HFFc6 (cell line): ENCODE measurements at regions not wholly inside any gene's neighbourhood (a gene's known extent, or its start where the extent isn't known, plus 50 kb on each side); places are given as distances from the start of the nearest gene placed in this dataset.

Experiments
- DNase-seq: peaks from one replicate; pipeline ENCODE4 v3.0.0-alpha.2; 2018
- H3K27ac Mint-ChIP-seq: 2 replicates; pipeline ENCODE4 v1.8.0; 2020; ENCODE audit warnings: mild to moderate bottlenecking, mixed read lengths
- H3K27me3 Mint-ChIP-seq: 2 replicates; pipeline ENCODE4 v1.8.0; 2021; ENCODE audit warnings: mild to moderate bottlenecking, moderate library complexity, mixed read lengths; ENCODE audit not compliant: insufficient read depth
- H3K36me3 Mint-ChIP-seq: 2 replicates; pipeline ENCODE4 v1.8.0; 2021; ENCODE audit warnings: low read depth, mixed read lengths
- H3K4me1 Mint-ChIP-seq: 2 replicates; pipeline ENCODE4 v1.8.0; 2020; ENCODE audit warnings: low read depth, mixed read lengths
- H3K4me3 Mint-ChIP-seq: 2 replicates; pipeline ENCODE4 v1.8.0; 2020; ENCODE audit warnings: mild to moderate bottlenecking, moderate library complexity, mixed read lengths
- H3K9me3 Mint-ChIP-seq: 2 replicates; pipeline ENCODE4 v1.8.0; 2020; ENCODE audit warnings: mild to moderate bottlenecking, mixed read lengths
- TF ChIP-seq, protein P1 (sequence below): fragments of 200-600 bp; sonication (generic); IDR thresholded peaks from 2 replicates; pipeline ENCODE4 v1.5.0; 2021; ENCODE audit warnings: antibody characterized with exemption, mild to moderate bottlenecking

DNA sequence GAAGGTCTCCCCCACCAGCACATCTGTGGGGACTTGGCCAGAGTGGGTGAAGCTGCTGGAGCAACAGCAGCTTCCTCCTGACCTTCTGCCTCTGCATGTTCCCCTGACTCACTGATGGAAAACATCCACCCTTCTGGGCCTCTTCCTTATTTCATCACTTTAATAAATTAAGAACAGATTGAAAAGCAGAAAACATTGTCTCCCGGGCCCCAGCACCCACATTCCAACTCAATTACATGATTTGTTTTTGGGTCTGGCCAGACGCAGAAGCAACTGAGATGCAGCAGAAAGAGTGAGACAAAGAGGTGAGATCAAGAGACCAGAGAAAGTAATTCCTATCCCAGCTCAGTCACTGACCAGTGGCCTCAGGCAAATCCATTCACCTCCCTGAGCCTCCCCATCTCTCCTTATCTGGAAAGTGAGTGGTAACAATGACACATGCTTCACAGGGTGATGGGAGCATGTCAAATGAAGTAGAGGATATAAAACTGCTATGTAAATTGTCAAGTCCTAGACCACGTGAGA, 157.1 kb downstream of the ELAVL4 start:
- TF ChIP-seq, protein P1, sequence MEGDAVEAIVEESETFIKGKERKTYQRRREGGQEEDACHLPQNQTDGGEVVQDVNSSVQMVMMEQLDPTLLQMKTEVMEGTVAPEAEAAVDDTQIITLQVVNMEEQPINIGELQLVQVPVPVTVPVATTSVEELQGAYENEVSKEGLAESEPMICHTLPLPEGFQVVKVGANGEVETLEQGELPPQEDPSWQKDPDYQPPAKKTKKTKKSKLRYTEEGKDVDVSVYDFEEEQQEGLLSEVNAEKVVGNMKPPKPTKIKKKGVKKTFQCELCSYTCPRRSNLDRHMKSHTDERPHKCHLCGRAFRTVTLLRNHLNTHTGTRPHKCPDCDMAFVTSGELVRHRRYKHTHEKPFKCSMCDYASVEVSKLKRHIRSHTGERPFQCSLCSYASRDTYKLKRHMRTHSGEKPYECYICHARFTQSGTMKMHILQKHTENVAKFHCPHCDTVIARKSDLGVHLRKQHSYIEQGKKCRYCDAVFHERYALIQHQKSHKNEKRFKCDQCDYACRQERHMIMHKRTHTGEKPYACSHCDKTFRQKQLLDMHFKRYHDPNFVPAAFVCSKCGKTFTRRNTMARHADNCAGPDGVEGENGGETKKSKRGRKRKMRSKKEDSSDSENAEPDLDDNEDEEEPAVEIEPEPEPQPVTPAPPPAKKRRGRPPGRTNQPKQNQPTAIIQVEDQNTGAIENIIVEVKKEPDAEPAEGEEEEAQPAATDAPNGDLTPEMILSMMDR, result no peak
- Mint-ChIP-seq H3K36me3 (no peaks in the 10 kb centered on the region), H3K27ac (no peak overlapping the region), H3K27me3 (no peaks in the 10 kb centered on the region; the same call in 1 of the 2 replicates), H3K4me1 (no peaks in the 10 kb centered on the region), H3K4me3 (no peak overlapping the region), H3K9me3 (peaks cover 61% of the 10 kb centered on the region)
- no peak for DNase-seq

DNA sequence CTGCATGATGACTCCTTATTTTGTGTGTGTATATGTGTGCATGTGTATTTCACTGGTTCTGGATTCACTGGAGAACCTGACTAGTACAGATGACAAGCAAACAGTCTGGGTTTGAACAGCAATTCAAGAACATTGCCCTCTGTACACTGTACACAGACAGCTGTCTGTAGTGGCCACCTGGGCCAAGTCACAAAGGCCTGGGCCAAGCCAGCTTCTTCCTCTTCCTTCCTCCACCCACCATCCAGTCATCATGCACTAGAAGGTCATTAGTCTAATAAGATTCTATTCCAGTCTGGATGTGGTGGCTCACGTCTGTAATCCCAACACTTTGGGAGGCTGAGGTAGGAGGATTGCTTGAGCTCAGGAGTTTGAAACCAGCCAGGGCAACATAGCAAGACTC, 155.9 kb downstream of the ELAVL4 start:
- H3K36me3 Mint-ChIP-seq, result no peaks in the 10 kb centered on the region
- peaks cover 59% of the 10 kb centered on the region for H3K9me3 Mint-ChIP-seq
- no peaks in the 10 kb centered on the region for H3K4me1 Mint-ChIP-seq
- H3K27me3 Mint-ChIP-seq, result no peaks in the 10 kb centered on the region; the same call in 1 of the 2 replicates
- no peak overlapping the region for H3K4me3 Mint-ChIP-seq
- DNase-seq, result no peak
- TF ChIP-seq, protein P1, result no peak
- H3K27ac Mint-ChIP-seq, result no peak overlapping the region

DNA sequence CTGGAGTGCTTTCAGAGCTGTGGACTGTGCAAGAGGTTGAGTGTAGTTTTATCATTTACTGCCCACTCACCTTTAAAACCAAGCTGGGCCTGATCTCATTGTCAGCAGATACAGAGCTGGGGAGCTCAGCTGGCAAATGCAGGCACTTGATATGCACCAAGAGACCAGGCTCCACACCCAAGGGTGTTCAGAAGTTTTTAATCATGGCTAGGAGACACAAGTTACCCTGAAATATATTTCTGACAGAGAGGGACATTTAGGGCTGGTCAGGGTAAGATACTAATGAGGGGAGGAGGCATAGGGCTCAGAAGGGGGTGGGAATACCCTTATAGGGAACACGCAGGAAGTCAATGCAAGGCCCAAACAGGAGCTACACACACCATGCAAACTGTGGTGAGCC, 153.7 kb downstream of the ELAVL4 start:
- Mint-ChIP-seq H3K27ac (no peak overlapping the region), H3K4me1 (no peaks in the 10 kb centered on the region), H3K9me3 (peaks cover 54% of the 10 kb centered on the region), H3K27me3 (no peaks in the 10 kb centered on the region; the same call in 1 of the 2 replicates), H3K4me3 (no peak overlapping the region), H3K36me3 (no peaks in the 10 kb centered on the region)
- DNase-seq, result no peak
- TF ChIP-seq, protein P1, result no peak

DNA sequence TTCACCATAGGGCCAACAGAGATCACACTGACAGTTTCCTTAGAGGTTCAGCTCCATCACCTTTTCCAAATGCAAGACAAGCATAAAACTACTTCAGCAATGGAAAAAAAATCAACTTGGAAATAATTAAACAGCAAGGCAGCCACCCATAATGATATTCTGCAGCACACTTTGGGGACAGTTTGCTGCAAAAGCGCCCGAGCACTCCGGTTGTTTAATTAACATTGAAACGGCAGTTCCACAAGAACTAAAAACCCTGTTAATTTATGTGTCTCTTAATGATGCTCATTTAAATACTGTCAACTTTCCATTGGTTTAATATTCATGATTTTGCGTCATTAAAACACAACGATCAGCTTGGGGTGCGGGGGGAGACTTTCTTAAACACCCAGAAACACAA, 153.2 kb downstream of the ELAVL4 start:
- TF ChIP-seq, protein P1, result no peak
- H3K36me3 Mint-ChIP-seq, result no peaks in the 10 kb centered on the region
- H3K27me3 Mint-ChIP-seq, result no peaks in the 10 kb centered on the region; the same call in 1 of the 2 replicates
- no peak overlapping the region for H3K27ac Mint-ChIP-seq
- H3K4me1 Mint-ChIP-seq, result no peaks in the 10 kb centered on the region
- H3K9me3 Mint-ChIP-seq, result peaks cover 55% of the 10 kb centered on the region
- H3K4me3 Mint-ChIP-seq, result no peak overlapping the region
- DNase-seq, result no peak

DNA sequence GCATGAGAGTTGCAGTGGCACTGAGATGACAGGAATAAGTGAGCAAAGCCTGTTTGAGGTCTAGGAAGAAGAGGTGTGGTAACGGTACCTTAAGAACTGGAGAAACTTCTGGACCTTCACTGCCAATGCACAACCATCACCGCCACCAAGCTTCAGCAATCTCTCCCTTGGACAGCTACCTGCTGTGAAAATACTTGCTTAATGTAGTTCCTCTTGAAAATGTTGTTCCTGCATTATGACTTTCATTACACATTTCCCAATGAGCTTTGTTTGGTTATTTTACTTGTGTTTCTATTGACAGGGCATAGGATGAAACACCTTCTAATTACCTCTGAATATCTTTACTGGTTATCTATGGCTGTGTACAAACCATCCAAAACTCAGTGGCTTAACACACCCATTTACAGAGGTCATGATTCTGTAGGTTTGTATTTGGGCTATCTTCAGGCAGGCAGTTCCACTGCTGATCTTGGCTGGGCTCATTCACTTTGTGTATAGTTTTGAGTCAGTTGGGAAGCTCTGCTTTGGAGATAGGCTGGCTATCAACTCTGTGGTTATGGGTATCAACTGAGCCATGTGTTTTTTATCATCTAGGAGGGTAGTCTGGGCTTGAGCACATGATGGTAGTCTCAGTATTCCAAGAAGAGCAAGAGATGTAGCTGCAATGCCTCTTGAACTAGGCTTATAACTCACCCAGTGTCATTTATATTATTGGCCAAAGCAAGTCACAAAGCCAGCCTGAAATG, 149.4 kb downstream of the ELAVL4 start:
- TF ChIP-seq, protein P1, result no peak

More for the DNA sequence above, 149.4 kb downstream of the ELAVL4 start:
- Mint-ChIP-seq H3K4me3 (no peak overlapping the region), H3K9me3 (peaks cover 49% of the 10 kb centered on the region), H3K4me1 (no peaks in the 10 kb centered on the region), H3K27ac (no peak overlapping the region), H3K36me3 (no peaks in the 10 kb centered on the region; the same call in 1 of the 2 replicates), H3K27me3 (no peaks in the 10 kb centered on the region)
- DNase-seq, result no peak
